Prostate gland (tissue), 2 donors: ENCODE measurements at regions not wholly inside any gene's neighbourhood (a gene's known extent, or its start where the extent isn't known, plus 50 kb on each side); places are given as distances from the start of the nearest gene placed in this dataset.

Experiments used
- DNase-seq: peaks from one replicate; pipeline ENCODE4 v3.0.0-alpha.2; 2019; ENCODE audit warnings: low spot score
- H3K27ac ChIP-seq, 2 donors: fragments of 200-600 bp; sonication (generic); 2 replicates each; pipeline ENCODE4 v1.5.1; 2017 to 2019
- H3K27me3 ChIP-seq: fragments of 200-600 bp; sonication (generic); replicated peaks from 2 replicates; pipeline ENCODE4 v1.5.1; 2019; ENCODE audit not compliant: insufficient read depth
- H3K36me3 ChIP-seq, 2 donors: fragments of 200-600 bp; sonication (generic); 1 replicate in 1 of 2; 2 replicates in 1 of 2; pipeline versions ENCODE4 v1.5.1 to v1.8.1; 2017 to 2019
- H3K4me1 ChIP-seq: fragments of 200-600 bp; sonication (generic); replicated peaks from 2 replicates; pipeline ENCODE4 v1.5.1; 2019
- H3K4me3 ChIP-seq, 2 donors: fragments of 200-600 bp; sonication (generic); 2 replicates each; pipeline ENCODE4 v1.5.1; 2017 to 2019
- H3K9me3 ChIP-seq: fragments of 200-600 bp; sonication (generic); 2 replicates; pipeline ENCODE4 v1.5.1; 2017
- POLR2A ChIP-seq: fragments of 450-650 bp; IDR thresholded peaks from one replicate; pipeline ENCODE4 v1.6.1; 2016; ENCODE audit warnings: antibody characterized with exemption, mild to moderate bottlenecking
- POLR2AphosphoS5 ChIP-seq: sonication (generic); formaldehyde crosslinking; IDR thresholded peaks from one replicate; pipeline ENCODE4 v1.6.1; 2017; ENCODE audit warnings: antibody characterized with exemption
- WGBS: methylation state at CpG from one replicate; pipeline ENCODE4 v1.1.5; 2018; 5-methylcytosine and 5-hydroxymethylcytosine counted together
- intact Hi-C: fragments of 100-400 bp; cut with DNase I; formaldehyde crosslinking; loops from one replicate; pipeline ENCODE4 v1.14.2; 2022
- TF ChIP-seq, protein P1 (sequence below), 4 experiments: fragments of 200-600 bp in 2 of 4; fragments of 450-650 bp in 2 of 4; sonication (generic) in 2 of 4; IDR thresholded peaks; 1 replicate in 3 of 4; 2 replicates in 1 of 4; pipeline ENCODE4 v1.5.1; 2016 to 2019; ENCODE audit warnings: antibody characterized with exemption in 4 of 4, mild to moderate bottlenecking in 2 of 4, moderate library complexity in 2 of 4

DNA sequence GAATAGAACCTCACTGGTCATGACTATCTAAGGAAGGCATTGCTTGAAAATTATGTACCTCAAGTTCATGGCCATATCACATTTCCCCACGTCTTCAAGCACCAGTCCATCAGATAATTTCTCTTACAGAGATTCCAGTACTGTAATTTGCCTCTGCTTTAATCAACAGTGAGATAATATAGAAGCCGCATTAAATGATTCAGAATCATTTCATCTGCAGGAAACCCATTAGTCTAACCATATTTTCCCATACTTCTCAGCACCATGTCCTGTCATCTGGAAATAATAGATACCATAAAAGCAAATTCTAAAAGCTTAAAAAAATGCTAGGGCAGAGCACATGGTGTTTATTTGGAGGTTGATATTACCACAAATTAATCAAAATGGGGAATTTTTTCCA lies 310.3 kb upstream of the SLIT2 start:
- intact Hi-C loops: no loop called here
- DNase-seq: no peak
- Histone ChIP-seq H3K4me1 (no peaks in the 10 kb centered on the region), H3K27ac (no peak overlapping the region), H3K4me3 (no peak overlapping the region), H3K27me3 (no peaks in the 10 kb centered on the region), H3K36me3 (no peaks in the 10 kb centered on the region), H3K9me3 (no peaks in the 10 kb centered on the region)
- no peak for TF ChIP-seq POLR2AphosphoS5
- no peak for TF ChIP-seq POLR2A
- TF ChIP-seq, protein P1, sequence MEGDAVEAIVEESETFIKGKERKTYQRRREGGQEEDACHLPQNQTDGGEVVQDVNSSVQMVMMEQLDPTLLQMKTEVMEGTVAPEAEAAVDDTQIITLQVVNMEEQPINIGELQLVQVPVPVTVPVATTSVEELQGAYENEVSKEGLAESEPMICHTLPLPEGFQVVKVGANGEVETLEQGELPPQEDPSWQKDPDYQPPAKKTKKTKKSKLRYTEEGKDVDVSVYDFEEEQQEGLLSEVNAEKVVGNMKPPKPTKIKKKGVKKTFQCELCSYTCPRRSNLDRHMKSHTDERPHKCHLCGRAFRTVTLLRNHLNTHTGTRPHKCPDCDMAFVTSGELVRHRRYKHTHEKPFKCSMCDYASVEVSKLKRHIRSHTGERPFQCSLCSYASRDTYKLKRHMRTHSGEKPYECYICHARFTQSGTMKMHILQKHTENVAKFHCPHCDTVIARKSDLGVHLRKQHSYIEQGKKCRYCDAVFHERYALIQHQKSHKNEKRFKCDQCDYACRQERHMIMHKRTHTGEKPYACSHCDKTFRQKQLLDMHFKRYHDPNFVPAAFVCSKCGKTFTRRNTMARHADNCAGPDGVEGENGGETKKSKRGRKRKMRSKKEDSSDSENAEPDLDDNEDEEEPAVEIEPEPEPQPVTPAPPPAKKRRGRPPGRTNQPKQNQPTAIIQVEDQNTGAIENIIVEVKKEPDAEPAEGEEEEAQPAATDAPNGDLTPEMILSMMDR (IDR thresholded peaks at IDR 0.05): no peak
- WGBS: 82% methylated on average over 2 of the region's 2 CpGs

DNA sequence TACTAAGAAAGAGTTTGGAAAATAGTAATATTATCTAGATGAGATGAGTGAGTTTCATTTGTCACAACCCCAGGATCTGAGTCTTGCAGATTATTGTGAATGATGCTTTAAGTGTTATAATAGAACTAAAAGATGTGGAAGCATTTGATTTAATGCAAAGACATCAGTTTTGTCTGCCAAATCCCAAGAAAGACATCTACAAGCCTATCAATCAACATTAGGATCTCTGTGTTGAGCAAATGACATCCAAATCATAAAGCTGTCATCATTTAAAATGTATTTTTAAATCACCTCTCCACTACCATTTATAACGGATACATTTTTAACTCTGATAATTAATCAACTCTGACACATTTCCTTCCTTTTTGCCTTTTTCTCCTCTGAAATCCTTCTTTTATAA lies 310.8 kb upstream of the SLIT2 start:
- TF ChIP-seq POLR2A (no peak), POLR2AphosphoS5 (no peak)
- TF ChIP-seq, protein P1 (IDR thresholded peaks at IDR 0.05): no peak
- Histone ChIP-seq H3K9me3 (no peaks in the 10 kb centered on the region), H3K36me3 (no peaks in the 10 kb centered on the region), H3K27ac (no peak overlapping the region), H3K4me1 (no peaks in the 10 kb centered on the region), H3K4me3 (no peak overlapping the region), H3K27me3 (no peaks in the 10 kb centered on the region)
- intact Hi-C loops: no loop called here
- WGBS: 74% methylated on average over 1 of the region's 1 CpG
- DNase-seq: no peak

DNA sequence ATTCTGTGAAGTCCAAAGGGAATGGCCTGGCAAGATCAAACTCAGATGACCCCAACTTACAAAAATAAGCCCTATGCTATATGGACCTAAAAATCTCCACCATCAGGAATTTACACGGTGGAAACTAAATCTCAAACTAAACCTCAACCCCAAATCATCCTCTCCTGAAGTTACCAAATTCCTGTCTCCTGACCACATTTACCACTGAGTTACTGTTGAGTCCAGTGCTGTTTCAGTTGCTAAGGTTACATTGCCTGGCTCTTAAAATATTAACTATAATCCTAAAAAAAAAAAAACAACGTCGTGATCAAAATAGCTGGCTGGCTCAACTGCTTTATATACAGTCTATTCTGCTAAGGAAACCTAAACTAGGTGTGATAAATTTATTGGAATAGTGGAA lies 315.2 kb upstream of the SLIT2 start:
- no peaks in the 10 kb centered on the region for H3K27me3 ChIP-seq
- 39% methylated on average over 3 of the region's 3 CpGs for WGBS
- no peaks in the 10 kb centered on the region for H3K4me1 ChIP-seq
- no peak for TF ChIP-seq POLR2AphosphoS5
- TF ChIP-seq, protein P1 (IDR thresholded peaks at IDR 0.05): no peak
- TF ChIP-seq POLR2A: no peak
- no peaks in the 10 kb centered on the region for H3K9me3 ChIP-seq
- no peaks in the 10 kb centered on the region for H3K36me3 ChIP-seq
- H3K4me3 ChIP-seq: no peak overlapping the region
- intact Hi-C loops: no loop called here
- H3K27ac ChIP-seq: no peak overlapping the region
- no peak for DNase-seq

DNA sequence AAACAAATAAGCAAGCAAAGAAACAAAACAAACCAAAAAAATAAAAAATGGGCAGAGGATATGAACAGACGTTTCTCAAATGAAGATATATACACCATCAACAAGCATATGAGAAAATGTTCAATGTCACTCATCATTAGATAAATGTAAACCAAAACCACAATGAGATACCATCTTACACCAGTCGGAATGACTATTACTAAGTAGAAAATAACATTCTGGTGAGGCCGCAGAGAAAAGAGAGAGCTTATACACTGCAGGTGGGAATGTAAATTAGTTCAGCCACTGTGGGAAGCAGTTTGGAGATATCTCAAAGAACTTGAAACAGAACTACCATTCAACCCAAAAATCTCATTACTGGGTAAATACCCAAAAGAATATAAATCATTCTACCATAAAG lies 321.0 kb upstream of the SLIT2 start:
- DNase-seq: no peak
- no peaks in the 10 kb centered on the region for H3K27me3 ChIP-seq
- H3K27ac ChIP-seq: no peak overlapping the region
- 87% methylated on average over 3 of the region's 3 CpGs for WGBS
- TF ChIP-seq, protein P1 (IDR thresholded peaks at IDR 0.05): no peak
- TF ChIP-seq POLR2AphosphoS5 (no peak), POLR2A (no peak)
- no peaks in the 10 kb centered on the region for H3K36me3 ChIP-seq
- intact Hi-C loops: no loop called here
- no peaks in the 10 kb centered on the region for H3K9me3 ChIP-seq
- no peak overlapping the region for H3K4me3 ChIP-seq
- no peaks in the 10 kb centered on the region for H3K4me1 ChIP-seq

DNA sequence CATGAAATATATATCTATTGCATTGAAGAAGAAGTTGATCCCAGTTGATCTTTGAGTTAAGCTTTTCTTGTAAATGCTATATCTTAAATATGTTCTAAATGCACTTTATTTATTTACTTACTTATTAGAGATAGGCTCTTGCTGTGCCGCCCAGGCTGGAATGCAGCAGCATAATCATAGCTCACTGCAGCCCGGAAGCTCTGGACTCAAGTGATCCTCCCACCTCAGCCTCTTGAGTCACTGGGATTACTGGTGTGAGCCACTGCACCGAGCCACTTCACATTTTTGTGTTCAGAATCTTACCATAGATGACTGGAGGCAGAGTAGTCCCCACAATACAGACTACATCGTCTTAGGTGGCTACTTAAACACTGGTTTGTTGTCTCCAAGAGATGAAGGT lies 324.3 kb upstream of the SLIT2 start:
- no peaks in the 10 kb centered on the region for H3K4me1 ChIP-seq
- TF ChIP-seq POLR2AphosphoS5 (no peak), POLR2A (no peak)
- TF ChIP-seq, protein P1 (IDR thresholded peaks at IDR 0.05): no peak
- H3K9me3 ChIP-seq: no peaks in the 10 kb centered on the region
- no peak for DNase-seq
- no peak overlapping the region for H3K27ac ChIP-seq
- no peaks in the 10 kb centered on the region for H3K36me3 ChIP-seq
- WGBS: 81% methylated on average over 4 of the region's 4 CpGs
- H3K27me3 ChIP-seq: no peaks in the 10 kb centered on the region
- intact Hi-C loops: no loop called here
- H3K4me3 ChIP-seq: no peak overlapping the region
